B cell (primary cell): ENCODE measurements at regions not wholly inside any gene's neighbourhood (a gene's known extent, or its start where the extent isn't known, plus 50 kb on each side); places are given as distances from the start of the nearest gene placed in this dataset.

Source experiments
- ATAC-seq: fragments of 200-7000 bp; cut with Tn5 transposase; one replicate; pipeline ENCODE4 v1.10.0; 2021; ENCODE audit warnings: low read depth, mild to moderate bottlenecking, moderate number of reproducible peaks, moderate library complexity
- CTCF ChIA-PET: fragments of 350-600 bp; sonication (Branson Sonifier 250); formaldehyde crosslinking; loops from one replicate; lab custom pipeline; 2021; ENCODE audit warnings: antibody characterized with exemption, inconsistent platforms; lab: Charles Lee
- POLR2A ChIA-PET: fragments of 350-600 bp; sonication (Branson Sonifier 250); formaldehyde crosslinking; loops from one replicate; lab custom pipeline; 2021; ENCODE audit warnings: antibody characterized with exemption; lab: Charles Lee
- DNase-seq: peaks from one replicate; pipeline ENCODE4 v3.0.0; 2013
- H2AFZ ChIP-seq: 2 replicates; pipeline ENCODE4 v1.6.1; 2012; ENCODE audit warnings: mild to moderate bottlenecking, low read depth, low read length; ENCODE audit not compliant: insufficient read depth, poor library complexity, severe bottlenecking
- H3K27ac ChIP-seq, 2 donors: 1 replicate in 1 of 2; 2 replicates in 1 of 2; pipeline ENCODE4 v1.5.1; 2012 to 2013; ENCODE audit warnings: low read length in 2 of 2, mild to moderate bottlenecking in 2 of 2, moderate library complexity in 1 of 2
- H3K27me3 ChIP-seq, 4 experiments: fragments of 200-600 bp in 1 of 4; sonication (generic) in 1 of 4; replicated peaks in 1 of 4; 1 replicate in 2 of 4; 2 replicates in 2 of 4; pipeline versions ENCODE4 v1.6.1 to v1.7.0; 2013 to 2016; ENCODE audit warnings: low read length in 3 of 4, mild to moderate bottlenecking in 2 of 4, mixed read lengths in 1 of 4, moderate library complexity in 1 of 4; ENCODE audit not compliant: insufficient read depth in 4 of 4, control insufficient read depth in 3 of 4; ENCODE audit errors: control extremely low read depth in 1 of 4
- H3K36me3 ChIP-seq, 2 experiments: replicated peaks in 1 of 2; 1 replicate in 1 of 2; 2 replicates in 1 of 2; pipeline versions ENCODE4 v1.6.1 to v1.7.1; 2013; ENCODE audit warnings: low read length in 1 of 2; ENCODE audit not compliant: insufficient read depth in 2 of 2, control insufficient read depth in 1 of 2; ENCODE audit errors: control extremely low read depth in 1 of 2, extremely low read depth in 1 of 2
- H3K4me1 ChIP-seq, 2 donors: fragments of 200-600 bp in 1 of 2; sonication (generic) in 1 of 2; 1 replicate in 1 of 2; 2 replicates in 1 of 2; pipeline versions ENCODE4 v1.5.1 to v1.6.1; 2013 to 2017; ENCODE audit warnings: low read length in 2 of 2; ENCODE audit not compliant: control insufficient read depth in 2 of 2, insufficient read depth in 2 of 2
- H3K4me2 ChIP-seq: replicated peaks from 2 replicates; pipeline ENCODE3; 2012; ENCODE audit warnings: mild to moderate bottlenecking, low read depth, low read length; ENCODE audit not compliant: poor library complexity, severe bottlenecking
- H3K4me3 ChIP-seq, 5 experiments: fragments of 200-600 bp in 1 of 5; sonication (generic) in 1 of 5; 1 replicate in 3 of 5; 2 replicates in 2 of 5; pipeline versions ENCODE4 v1.5.1 to v1.7.0; 2011 to 2016; ENCODE audit warnings: low read length in 4 of 5, mild to moderate bottlenecking in 4 of 5, low read depth in 2 of 5, control low read depth in 1 of 5, moderate library complexity in 1 of 5; ENCODE audit not compliant: insufficient read depth in 1 of 5; ENCODE audit errors: control extremely low read depth in 1 of 5, extremely low read depth in 1 of 5
- H3K79me2 ChIP-seq: fragments of 200-600 bp; sonication (generic); one replicate; pipeline ENCODE4 v1.6.0; 2016; ENCODE audit warnings: low read length; ENCODE audit not compliant: control insufficient read depth, insufficient read depth
- H3K9ac ChIP-seq: fragments of 200-600 bp; sonication (generic); 2 replicates; pipeline ENCODE4 v1.6.1; 2017; ENCODE audit warnings: mild to moderate bottlenecking, low read length, moderate library complexity
- H3K9me3 ChIP-seq, 3 donors: one replicate each; pipeline versions ENCODE4 v1.6.1 to v1.7.1; 2013; ENCODE audit warnings: low read length in 2 of 3; ENCODE audit not compliant: control insufficient read depth in 2 of 3, insufficient read depth in 1 of 3; ENCODE audit errors: control extremely low read depth in 1 of 3
- H4K20me1 ChIP-seq: 2 replicates; pipeline ENCODE4 v1.6.0; 2012; ENCODE audit warnings: mild to moderate bottlenecking, low read length; ENCODE audit not compliant: insufficient read depth, control insufficient read depth, poor library complexity, severe bottlenecking
- H3K27ac Mint-ChIP-seq: one replicate; pipeline ENCODE4 v1.8.0; 2021; ENCODE audit warnings: mixed read lengths
- H3K27me3 Mint-ChIP-seq: one replicate; pipeline ENCODE4 v1.8.0; 2021; ENCODE audit warnings: mixed read lengths
- H3K4me1 Mint-ChIP-seq: one replicate; pipeline ENCODE4 v1.8.0; 2021; ENCODE audit warnings: mixed read lengths
- H3K4me3 Mint-ChIP-seq: one replicate; pipeline ENCODE4 v1.8.0; 2021; ENCODE audit warnings: mixed read lengths
- H3K9me3 Mint-ChIP-seq: one replicate; pipeline ENCODE4 v1.8.0; 2022; ENCODE audit warnings: mixed read lengths; ENCODE audit not compliant: insufficient read depth
- CTCF ChIP-seq: fragments of 200-600 bp; IDR thresholded peaks from one replicate; pipeline ENCODE4 v1.8.0; 2022; ENCODE audit warnings: antibody characterized with exemption, mild to moderate bottlenecking
- EZH2 ChIP-seq: IDR thresholded peaks from 2 replicates; pipeline ENCODE4 v1.6.1; 2012; ENCODE audit warnings: borderline replicate concordance, low read depth, mild to moderate bottlenecking, moderate library complexity, low read length; ENCODE audit not compliant: insufficient read depth, poor library complexity, severe bottlenecking
- WGBS: methylation state at CpG from one replicate; pipeline ENCODE4 v1.1.5; 2013; ENCODE audit warnings: missing lambda C conversion rate; ENCODE audit not compliant: insufficient coverage; 5-methylcytosine and 5-hydroxymethylcytosine counted together
- intact Hi-C: fragments of 100-400 bp; cut with micrococcal nuclease; formaldehyde crosslinking; loops from one replicate; pipeline ENCODE4 v1.10.0; 2022

GRCh38 chr9:7242126-7242525, 484.4 kb downstream of the KDM4C start:
- no peaks in the 10 kb centered on the region for H3K4me1 Mint-ChIP-seq
- no peak overlapping the region for H3K27ac Mint-ChIP-seq
- POLR2A ChIA-PET: no interaction called here

GRCh38 chr9:7241694-7242093, 483.9 kb downstream of the KDM4C start:
- Mint-ChIP-seq H3K9me3 (no peaks in the 10 kb centered on the region), H3K4me1 (no peaks in the 10 kb centered on the region), H3K27ac (no peak overlapping the region), H3K27me3 (peaks cover 7% of the 10 kb centered on the region), H3K4me3 (no peak overlapping the region)
- CTCF ChIA-PET: no interaction called here
- H3K4me2 ChIP-seq: no peak overlapping the region
- intact Hi-C loops: no loop called here
- no peak for DNase-seq
- no peaks in the 10 kb centered on the region for H3K27me3 ChIP-seq
- POLR2A ChIA-PET: no interaction called here
- no CpG with 5 or more reads among the region's 2 CpGs for WGBS
- H4K20me1 ChIP-seq: no peaks in the 10 kb centered on the region
- H3K9me3 ChIP-seq: peaks cover 0 to 6% (median 2%) of the 10 kb centered on the region in 3 donors
- H3K36me3 ChIP-seq: no peaks in the 10 kb centered on the region
- H3K4me3 ChIP-seq: no peak overlapping the region
- ATAC-seq: no peak
- no peak overlapping the region for H3K9ac ChIP-seq
- no peaks in the 10 kb centered on the region for H3K79me2 ChIP-seq
- no peaks in the 10 kb centered on the region for H3K4me1 ChIP-seq
- no peak overlapping the region for H3K27ac ChIP-seq
- no peak for TF ChIP-seq EZH2
- no peak for TF ChIP-seq CTCF
- no peak overlapping the region for H2AFZ ChIP-seq

More at GRCh38 chr9:7242126-7242525, 484.4 kb downstream of the KDM4C start:
- TF ChIP-seq CTCF (no peak), EZH2 (no peak)
- no peak overlapping the region for H3K4me3 Mint-ChIP-seq
- Histone ChIP-seq H3K79me2 (no peaks in the 10 kb centered on the region), H3K36me3 (no peaks in the 10 kb centered on the region), H4K20me1 (no peaks in the 10 kb centered on the region), H3K9me3 (peaks cover 0 to 6% (median 2%) of the 10 kb centered on the region in 3 donors), H3K4me3 (no peak overlapping the region), H3K4me1 (no peaks in the 10 kb centered on the region), H3K27ac (no peak overlapping the region), H2AFZ (no peak overlapping the region), H3K27me3 (no peaks in the 10 kb centered on the region), H3K4me2 (no peak overlapping the region), H3K9ac (no peak overlapping the region)
- no peaks in the 10 kb centered on the region for H3K9me3 Mint-ChIP-seq
- ATAC-seq: no peak
- CTCF ChIA-PET: no interaction called here
- H3K27me3 Mint-ChIP-seq: peaks cover 7% of the 10 kb centered on the region
- intact Hi-C loops: no loop called here
- 80% methylated on average over 1 of the region's 1 CpG for WGBS
- DNase-seq: no peak
